HG02571 (cell line): ENCODE measurements at regions not wholly inside any gene's neighbourhood (a gene's known extent, or its start where the extent isn't known, plus 50 kb on each side); places are given as distances from the start of the nearest gene placed in this dataset.
"Not testable (repeated sequence)": the region's sequence is repeated elsewhere in the genome, so short reads cannot be mapped to it uniquely, and the experiment has no call there.

Experiments
- ATAC-seq: cut with Tn5 transposase; IDR thresholded peaks from one replicate; pipeline ENCODE4 v1.9.1; 2021; ENCODE audit warnings: mild to moderate bottlenecking, moderate library complexity; ENCODE audit not compliant: unreplicated experiment

DNA sequence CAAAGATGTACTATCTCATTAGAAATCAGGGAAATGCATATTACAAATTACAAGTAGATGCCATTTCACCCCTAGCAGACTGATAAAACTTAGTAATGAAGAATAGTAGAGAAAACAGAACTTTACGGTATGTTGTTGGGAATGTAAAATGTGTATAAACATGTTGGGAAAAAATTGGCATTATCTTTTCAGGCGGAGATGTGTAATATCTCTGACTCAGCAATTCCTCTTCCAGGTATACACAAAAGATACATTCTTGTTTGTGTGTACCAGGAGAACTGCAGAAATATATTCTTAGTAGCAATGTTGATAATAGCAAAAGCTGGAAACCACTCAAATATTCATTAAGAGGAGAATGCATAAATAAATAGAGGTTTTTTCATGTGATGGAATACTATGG is 204.5 kb downstream of the LPIN1 start:
- no peak for ATAC-seq

DNA sequence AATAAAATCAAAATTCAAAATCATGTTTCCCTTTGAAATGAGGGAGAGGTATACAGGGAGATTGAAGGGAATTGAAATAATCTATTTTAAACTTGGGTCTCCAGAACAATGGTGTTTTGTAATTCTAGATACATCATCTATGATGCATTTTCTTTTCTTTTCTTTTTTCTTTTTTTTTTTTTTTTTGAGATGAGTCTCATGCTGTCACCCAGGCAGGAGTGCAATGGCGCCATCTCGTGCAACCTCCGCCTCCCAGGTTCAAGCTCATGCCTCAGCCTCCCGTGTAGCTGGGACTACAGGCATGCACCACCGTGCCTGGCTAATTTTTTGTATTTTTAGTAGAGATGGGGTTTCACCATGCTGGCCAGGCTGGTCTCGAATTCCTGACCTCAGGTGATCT is 205.1 kb downstream of the LPIN1 start:
- ATAC-seq: not testable (repeated sequence)

DNA sequence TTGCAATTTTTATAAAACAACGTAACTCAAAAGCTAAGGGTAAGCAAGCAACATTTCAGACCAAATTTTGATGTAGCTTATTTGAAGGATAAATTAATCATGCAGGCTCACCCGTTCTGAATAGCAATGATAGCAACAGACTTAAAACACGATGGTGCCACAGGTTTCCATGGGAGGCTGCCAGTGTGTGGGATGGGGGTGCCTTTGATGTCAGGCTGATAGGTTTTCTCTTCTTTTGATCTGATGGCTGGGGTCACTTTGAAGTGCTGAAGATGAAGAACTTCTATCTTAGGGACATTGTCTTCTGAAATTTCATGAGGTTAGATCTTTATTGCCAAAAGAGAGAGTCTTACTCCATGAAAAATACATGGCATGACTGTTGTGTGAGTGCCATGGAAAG is 206.8 kb downstream of the LPIN1 start:
- no peak for ATAC-seq

DNA sequence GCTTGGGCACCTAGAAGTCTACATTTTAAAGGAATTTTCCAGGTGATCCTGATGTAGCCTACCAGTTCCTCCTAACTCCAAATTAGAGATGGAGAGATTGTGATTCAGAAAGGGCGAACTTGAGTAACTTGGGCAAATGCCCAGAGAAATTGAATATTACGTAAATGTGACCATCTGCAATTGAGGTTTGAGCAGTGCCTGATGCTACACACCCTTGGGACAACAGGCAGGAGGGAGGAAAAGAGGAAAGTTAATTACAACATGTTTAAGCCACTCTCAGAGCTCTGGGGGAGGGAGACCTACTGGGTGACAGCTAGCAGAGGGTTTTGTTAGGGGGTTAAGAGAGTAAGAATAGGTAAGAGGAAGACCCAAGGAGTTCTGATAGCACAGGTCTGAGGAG is 208.9 kb downstream of the LPIN1 start:
- no peak for ATAC-seq

DNA sequence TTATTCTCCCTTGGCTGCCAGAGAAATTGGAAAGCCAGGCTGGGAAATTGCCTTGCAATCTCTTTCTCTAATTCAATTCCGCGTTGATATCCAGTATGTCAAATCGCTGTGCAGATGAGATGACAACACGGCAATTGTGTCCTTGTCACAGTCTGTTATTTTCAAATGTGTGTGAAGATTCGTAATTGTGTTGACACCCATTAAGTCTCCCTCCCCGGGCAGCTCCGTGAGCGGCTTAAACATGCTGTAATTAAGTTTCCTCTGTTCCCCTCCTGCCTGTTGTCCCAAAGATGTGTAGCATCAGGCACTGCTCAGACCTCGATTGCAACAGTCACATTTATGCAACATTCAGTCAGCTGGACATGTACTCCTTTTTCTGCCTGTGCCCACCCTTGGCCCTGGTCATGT is 209.5 kb downstream of the LPIN1 start:
- ATAC-seq: no peak

DNA sequence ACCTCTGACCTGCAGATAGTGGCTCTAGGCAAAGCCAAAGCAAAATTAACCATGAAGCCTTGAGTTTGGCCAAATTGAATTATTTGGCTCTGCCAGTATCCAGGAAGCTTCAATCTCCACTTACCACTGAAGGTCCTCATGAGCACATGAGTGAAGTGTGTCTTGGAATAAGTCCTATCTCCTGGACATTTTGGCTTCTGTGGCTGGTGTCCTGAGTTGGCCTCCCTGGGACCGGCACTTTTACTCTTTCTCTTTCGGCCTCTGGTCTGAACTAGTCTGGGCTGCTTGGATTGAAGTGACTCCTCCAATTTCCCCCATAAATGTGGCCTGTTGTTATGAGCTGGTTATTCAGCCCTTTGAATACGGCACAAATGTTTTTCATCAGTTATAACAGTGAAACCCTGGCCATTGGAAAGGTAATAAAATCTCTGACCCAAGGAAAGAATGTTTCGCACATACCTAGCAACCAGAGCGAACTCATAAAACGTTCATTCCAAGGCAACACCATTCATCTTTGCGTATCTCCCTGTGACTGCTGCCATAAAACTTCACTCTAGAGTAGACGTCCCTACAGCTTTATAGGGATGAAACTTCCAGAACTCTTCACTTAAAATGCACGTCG is 216.4 kb downstream of the LPIN1 start:
- no peak for ATAC-seq

DNA sequence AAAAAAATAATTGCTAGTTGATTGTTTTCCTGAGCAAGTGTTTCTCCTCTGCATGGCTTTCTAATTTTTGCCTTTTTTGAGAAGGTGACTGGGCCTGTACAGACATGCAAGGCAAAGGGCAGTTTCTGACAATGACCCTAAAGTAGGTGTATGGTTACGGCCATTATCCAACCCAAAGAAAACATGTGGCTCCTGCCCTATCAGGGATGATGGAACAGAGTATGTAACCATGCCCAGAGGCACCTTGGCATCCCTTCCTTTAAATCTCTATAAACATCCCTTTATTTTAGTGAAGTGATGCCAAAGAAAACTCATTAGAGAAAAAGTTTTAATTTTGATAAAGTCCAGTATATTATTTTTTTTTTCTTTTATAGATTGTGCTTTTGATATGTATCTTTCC is 217.5 kb downstream of the LPIN1 start:
- no peak for ATAC-seq

DNA sequence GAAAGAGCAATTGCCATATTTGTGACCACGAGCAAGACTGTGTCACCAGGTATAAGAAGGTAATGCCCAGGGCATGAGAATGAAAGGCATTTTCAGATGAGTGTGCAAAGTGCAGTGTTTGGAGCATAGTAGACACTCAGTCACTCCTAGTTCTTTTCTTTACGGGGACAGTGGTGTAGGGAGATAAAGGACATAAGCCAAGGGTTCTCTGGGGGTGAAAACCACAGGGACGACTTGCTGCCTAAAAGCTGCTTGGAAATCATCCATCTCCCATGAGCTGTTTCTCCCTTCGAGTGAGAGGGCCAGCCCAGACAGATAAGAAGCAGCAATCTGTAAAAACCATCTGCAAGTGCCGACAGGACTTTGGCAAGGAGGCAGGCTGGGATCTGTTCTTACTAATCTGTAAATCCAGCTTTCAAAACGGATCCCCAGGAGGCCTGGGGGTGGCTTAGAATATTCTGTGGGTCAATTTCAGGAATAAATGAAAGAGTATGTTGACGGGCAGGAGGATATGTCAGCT is 221.6 kb downstream of the LPIN1 start:
- ATAC-seq: no peak

DNA sequence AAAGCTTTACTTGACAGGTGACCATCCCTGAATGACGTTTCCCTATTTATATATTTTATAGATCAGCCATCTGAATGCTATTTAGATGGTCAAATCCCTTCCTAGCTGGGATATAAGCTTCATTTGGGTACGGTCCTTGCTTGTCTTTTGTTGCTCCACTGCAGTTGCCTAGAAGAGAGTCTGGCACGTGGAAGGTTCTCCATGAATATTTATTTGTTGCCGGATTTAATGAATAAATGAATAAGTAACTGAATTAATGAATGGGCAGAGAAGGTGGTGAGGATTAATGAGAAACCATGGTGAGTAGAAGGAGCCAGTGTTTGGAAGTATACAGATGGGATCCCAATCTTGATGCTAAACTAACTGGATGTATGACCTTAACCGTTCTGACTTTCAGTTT is 222.1 kb downstream of the LPIN1 start:
- ATAC-seq: no peak

DNA sequence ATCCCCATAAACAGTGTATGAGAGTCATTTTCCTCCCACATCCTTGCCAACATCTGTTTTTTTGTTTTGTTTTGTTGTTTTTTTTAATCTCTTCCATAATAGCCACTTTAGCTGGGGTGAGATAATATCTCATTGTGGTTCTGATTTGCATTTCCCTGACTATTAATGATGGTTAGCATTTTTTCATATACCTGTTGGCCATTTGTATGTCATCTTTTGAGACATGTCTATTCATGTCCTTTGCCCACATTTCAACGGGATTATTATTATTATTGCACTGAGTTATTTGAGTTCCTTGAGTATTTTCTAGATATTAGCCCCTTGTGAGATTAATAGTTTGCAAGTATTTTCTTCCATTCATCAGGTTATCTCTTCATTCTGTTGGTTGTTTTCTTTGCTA is 223.3 kb downstream of the LPIN1 start:
- ATAC-seq: no peak

DNA sequence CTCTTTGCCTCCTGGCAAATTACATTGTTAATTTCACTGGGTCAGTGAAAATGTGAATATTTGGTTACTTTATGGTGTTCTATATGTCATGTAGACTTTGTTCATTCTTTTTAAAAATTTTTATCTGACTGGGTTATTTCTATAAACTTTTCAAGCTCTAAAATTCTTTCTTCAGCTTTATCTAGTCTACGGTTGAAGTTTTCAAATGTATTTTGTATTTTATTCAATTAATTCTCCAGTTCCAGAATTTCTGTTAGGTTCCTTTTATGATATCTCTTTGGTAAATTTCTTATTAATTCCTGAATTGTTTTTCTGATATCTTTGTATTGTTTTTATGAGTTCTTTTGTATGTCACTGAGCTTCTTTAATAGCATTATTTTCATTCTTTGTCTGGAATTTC is 228.1 kb downstream of the LPIN1 start:
- ATAC-seq: no peak

DNA sequence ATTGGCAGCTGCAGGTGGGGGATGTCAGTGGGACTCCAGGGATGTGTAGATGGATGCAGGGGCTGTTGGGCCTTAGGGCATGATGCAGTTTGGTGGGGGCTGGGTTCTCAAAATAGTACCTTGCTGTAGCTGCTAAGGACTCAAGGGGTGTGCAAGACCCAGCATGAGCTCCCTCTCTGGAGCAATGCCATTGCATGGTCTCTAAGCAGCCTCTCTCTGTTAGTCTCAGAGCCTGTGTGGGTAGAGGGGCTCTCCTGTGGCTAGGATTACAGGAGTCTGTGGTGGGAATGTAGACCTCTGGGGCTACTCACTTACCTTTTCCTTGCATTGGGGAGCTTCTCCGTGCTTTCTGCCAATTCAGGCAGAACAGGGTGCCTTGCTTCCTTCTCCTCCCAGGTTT is 228.9 kb downstream of the LPIN1 start:
- no peak for ATAC-seq

DNA sequence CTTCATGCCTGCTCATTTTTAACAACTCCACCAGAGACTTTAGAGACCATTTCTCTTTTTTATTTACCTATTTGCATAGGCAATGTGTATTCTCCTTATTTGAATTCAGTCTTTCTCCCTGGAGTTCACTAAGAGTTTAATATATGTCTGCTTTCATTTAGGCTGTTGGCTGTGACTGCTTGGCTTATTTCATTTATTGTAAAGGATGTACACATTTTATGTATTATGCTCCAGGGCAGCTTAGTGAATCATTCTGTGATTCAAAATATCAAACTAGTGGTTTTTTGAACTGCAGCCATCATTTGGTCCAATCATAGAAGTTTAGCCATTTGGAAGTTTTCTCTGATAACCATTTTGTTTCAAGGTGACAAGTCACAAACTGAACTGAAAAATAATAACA is 229.6 kb downstream of the LPIN1 start:
- ATAC-seq: no peak

DNA sequence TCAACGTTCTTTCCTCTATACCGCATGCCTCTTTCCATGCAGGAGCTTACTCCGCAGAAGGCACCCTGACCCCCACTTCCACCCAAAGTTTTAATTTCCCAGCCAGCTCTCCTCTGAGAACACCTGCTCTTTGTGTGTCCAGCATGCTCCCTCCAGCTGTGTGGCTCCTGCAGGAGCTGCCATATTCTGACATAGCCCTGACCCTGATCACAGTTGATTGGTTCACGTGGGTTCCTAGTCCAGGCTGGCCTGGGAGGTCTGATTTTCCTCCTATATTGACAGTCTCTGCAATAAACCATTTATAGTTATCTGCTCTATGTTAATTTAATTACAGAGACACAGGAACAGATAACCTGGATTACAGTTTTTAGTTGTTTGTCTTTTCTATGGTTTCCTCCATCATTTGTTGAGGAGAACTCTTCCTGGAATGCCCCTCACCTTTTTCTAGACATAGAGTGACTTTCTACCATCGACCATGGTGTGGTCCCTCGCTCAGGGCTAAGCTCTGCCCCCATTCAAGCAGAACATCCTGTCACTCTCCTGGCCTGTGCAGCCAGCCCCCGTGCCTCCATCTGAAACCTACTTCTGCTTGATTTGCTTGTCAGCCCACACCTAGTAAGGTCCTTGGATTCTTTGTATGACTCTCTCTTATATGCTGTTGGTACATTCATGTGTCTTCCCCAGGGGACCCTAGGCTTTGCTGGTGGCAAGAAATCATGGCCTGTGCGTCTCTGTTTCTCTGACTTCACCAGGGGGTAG is 231.5 kb downstream of the LPIN1 start:
- ATAC-seq: no peak

DNA sequence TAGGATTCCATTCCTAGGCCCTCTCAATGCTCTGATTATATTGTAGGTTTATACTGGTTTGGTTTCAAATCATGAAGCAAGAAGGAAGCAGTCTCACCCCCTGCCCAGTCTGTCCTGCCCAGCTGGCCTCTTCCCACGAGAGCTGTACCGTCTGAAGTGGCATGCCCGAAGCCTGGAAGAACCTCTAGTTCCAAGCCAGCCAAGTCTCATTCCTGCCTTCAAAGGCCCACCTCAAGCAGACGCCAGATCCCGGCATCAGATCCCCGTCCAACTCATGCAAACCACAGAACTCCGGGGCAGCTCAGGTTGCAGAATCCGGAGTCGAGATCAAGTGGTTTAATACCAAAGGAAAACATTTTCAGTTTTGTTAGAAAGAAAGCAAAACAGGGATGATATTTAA is 234.4 kb downstream of the LPIN1 start:
- no peak for ATAC-seq

DNA sequence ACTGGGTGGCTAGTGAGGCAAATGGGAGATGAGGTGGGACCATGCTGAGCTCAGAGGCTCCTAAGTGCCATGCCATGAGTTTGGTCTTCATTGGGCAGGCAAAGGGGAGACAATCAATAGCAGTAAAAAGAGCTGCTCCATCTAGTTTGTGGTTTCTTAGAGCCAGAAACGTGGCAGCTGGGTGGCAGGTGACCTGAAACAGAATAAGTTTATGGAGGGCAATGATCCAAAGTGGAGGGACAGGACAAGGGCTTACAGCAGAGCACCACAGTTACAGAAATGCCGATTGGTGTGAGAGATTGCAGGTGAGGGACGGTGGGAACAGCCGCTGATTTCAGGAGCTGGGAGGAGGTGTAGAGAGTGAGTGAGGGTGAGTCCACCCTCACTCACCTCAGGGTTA is 237.0 kb downstream of the LPIN1 start:
- no peak for ATAC-seq

DNA sequence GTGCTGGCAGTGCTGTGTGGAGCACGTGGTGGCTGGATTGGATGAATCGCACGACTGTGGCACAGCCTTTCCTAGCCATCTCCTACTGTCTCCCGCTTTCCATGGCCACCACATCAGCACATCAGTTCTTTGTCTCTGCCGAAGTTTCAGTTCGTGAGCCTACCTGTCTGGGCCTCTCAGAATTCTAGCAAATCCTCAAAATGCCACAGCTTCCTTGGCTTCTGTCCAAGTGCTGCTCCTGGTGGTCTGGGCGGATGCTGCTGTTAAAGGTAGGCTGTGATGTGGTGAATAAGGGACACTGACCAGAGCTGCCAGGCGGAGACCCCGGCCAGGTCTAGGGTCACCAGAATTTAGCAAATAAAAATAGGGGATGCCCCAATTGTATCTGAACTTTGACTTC is 237.4 kb downstream of the LPIN1 start:
- no peak for ATAC-seq

DNA sequence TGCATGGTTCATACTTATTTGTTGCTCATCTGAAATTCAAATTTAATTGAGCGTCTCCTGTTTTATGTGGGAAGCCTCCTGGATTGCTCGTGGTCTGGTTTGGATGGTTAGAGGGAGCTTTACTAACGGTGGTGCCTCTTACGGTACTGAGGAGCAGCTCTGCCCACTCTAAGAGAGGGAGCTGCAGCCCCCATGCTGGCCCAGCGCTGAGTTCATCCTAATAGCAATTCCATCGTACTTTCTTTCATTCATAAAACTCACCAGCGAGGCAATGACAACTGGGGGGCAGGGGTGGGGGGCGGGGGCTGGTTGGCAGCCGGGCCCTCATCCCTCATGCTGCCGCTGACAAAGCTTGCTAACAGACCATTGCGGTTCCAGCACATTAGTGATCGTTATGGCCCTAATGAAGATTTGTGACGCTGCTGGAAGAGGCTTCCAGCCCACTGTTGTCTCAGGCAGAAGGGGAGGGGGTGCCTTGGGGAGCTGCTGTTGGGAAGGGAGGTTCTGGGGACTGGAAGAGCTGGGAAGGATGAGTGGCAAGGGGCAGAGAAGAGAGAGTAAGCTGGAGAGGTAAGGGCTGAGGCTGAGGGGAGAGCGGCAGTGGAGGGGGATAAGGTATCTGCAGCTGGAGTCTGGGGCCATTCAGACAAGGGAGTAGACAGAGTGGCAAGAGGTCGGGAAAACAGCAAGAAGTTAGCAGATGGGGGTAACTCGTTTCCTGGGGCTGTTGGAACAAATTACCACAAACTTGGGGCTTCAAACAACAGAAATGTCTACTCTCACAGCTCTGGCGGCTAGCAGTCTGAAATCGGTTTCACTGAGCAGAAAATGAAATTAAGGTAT is 238.1 kb downstream of the LPIN1 start:
- ATAC-seq: no peak

DNA sequence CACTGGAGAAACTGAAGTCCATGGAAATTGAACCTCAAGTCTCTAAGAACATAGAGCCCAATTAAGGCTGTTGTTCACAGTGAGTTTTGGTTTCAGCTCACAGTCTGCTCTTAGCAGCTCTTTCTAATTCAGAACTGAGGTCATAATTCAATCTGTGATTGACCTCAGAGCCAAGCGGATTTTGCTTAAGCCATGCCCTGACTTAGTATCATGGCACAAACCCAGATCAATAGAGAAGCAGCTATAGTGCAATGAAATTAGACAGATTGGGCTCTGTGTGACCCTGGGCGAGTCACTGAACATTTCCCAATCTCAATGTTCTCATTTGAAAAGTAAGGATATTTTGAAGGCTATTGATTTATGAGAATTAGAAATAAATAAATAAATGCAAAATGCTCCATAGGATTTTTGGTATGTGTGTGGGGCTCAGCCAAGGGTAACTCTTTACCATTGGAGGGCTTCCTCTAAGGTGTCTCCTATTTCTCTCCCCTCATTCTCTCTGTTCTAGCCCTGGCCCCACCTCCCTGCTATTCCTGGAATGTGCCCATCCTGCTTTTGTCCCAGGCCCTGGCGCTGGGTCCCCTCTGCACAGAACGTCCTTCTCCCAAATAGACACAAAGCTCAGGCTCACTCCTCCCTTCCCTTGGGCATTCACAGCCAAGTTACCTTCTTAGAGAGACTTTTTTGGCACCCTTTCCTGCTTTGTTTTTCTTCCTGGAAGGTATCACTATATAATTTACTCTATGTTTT is 239.6 kb downstream of the LPIN1 start:
- no peak for ATAC-seq

DNA sequence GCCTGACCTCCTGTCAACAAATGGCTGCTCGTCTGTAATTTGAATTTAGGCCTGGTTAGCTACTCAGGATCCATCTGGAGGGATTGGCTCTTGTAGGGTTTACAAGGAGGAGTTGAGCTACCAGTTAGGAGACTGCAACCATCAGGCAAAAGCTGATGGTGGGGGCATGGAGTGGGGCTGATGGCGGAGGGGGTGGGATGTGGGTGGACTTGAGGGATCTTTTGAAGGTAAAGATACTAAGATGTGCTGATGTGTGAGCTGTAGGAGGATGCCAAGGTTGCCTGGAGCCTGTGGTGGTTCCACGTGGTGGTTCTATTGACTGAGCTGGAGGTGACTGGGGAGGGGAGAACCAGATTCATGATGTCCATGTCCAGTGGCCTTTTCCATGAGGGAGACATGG is 240.7 kb downstream of the LPIN1 start:
- ATAC-seq: no peak
